ENCODE measurements at regions not wholly inside any gene's neighbourhood (a gene's known extent, or its start where the extent isn't known, plus 50 kb on each side); places are given as distances from the start of the nearest gene placed in this dataset.

DNA sequence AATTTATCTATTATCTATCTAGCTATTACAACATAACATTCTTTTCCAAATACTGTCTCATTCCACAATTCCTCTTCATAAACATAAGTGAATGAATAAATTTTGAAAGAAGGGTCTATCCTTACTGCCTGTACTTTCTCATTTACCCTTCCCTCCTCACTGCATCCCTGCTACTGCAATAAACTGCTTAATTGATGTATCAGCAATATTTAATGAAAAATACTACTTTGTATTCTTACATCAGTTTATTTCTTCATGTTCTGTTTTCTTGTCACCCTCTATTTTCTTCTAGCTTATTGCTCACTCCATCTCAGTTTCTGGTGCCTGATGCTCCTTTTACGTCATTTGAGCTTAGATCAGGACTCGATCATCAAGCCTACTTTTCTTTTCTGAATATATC lies 695.7 kb upstream of the ATXN7L3B start:
- H2BK15ac ChIP-seq (ENCODE audit: low read length) = no peak overlapping the region
- no peak overlapping the region for H3K23ac ChIP-seq (ENCODE audit: insufficient read length)
- H3K9ac ChIP-seq (replicated peaks in 1 of 4; ENCODE audit: extremely low read depth in 1 of 4, low read depth in 3 of 4, low read length in 3 of 4) = no peak overlapping the region
- H3K79me2 ChIP-seq (ENCODE audit: control insufficient read depth in 1 of 2, insufficient read depth in 2 of 2, low read length in 2 of 2) = no peaks in the 10 kb centered on the region
- no peak overlapping the region for H4K8ac ChIP-seq (ENCODE audit: extremely low read depth, insufficient read depth, low read length)
- no peak overlapping the region for H3K4me2 ChIP-seq (ENCODE audit: insufficient read depth in 1 of 2, low read depth in 2 of 2, low read length in 2 of 2)
- no peak overlapping the region for H2AK5ac ChIP-seq (ENCODE audit: low read depth, low read length)
- H3K23me2 ChIP-seq (ENCODE audit: low read depth, low read length) = no peaks in the 10 kb centered on the region
- H3K36me3 ChIP-seq (ENCODE audit: control insufficient read depth in 2 of 4, insufficient read depth in 4 of 4, low read length in 3 of 4) = no peaks in the 10 kb centered on the region
- DNase-seq (ENCODE audit: low read depth in 1 of 2, low spot score in 2 of 2) (no peak), FAIRE-seq (no peak)
- ChIA-PET CTCF (ENCODE audit: partially characterized antibody) (interaction anchor here (0.9 kb wide), 1 partner anchor 137 kb away, joined by 3 read pairs; no protein-coding TSS in a partner anchor), POLR2A (ENCODE audit: partially characterized antibody) (no interaction called here)
- H3K27ac ChIP-seq (ENCODE audit: low read depth, low read length) = no peak overlapping the region
- no peak overlapping the region for H3K14ac ChIP-seq (ENCODE audit: insufficient read length)
- no peak overlapping the region for H2BK12ac ChIP-seq (ENCODE audit: low read depth, low read length)
- no peak overlapping the region for H2BK20ac ChIP-seq (ENCODE audit: low read length)
- no peak overlapping the region for H4K5ac ChIP-seq (ENCODE audit: insufficient read length, low read depth, low read length)
- no peaks in the 10 kb centered on the region for H3K4me1 ChIP-seq (replicated peaks in 1 of 4; ENCODE audit: control insufficient read depth in 3 of 4, insufficient read depth in 4 of 4, low read length in 3 of 4)
- 92% methylated on average over 2 of the region's 2 CpGs; no CpG with 5 or more reads in 1 of the 2 experiments for WGBS, 2 experiments (ENCODE audit: extremely low coverage in 1 of 2, insufficient coverage in 1 of 2, insufficient read length in 1 of 2, insufficient replicate concordance in 2 of 2, low coverage in 1 of 2, low lambda C conversion rate in 2 of 2, missing lambda C conversion rate in 1 of 2)
- no peak overlapping the region for H3K18ac ChIP-seq (ENCODE audit: extremely low read depth, low read length)
- no peak overlapping the region for H4K91ac ChIP-seq (replicated peaks; ENCODE audit: insufficient read length, low read length)
- no peaks in the 10 kb centered on the region for H4K20me1 ChIP-seq (replicated peaks in 1 of 2; ENCODE audit: control insufficient read depth in 1 of 2, insufficient read depth in 2 of 2, low read length in 2 of 2)
- H3K4ac ChIP-seq (replicated peaks; ENCODE audit: insufficient read length, low read depth, low read length) = no peak overlapping the region
- H3K4me3 ChIP-seq (ENCODE audit: extremely low read depth in 1 of 4, insufficient read depth in 2 of 4, low read depth in 3 of 4, low read length in 4 of 4) = no peak overlapping the region
- H2AFZ ChIP-seq (ENCODE audit: low read length) = no peak overlapping the region
- no peak overlapping the region for H2BK120ac ChIP-seq (replicated peaks; ENCODE audit: low read depth, low read length)
- no peaks in the 10 kb centered on the region for H3K9me3 ChIP-seq (ENCODE audit: insufficient read depth in 2 of 2, low read depth in 1 of 2, low read length in 1 of 2)
- H3K56ac ChIP-seq (replicated peaks; ENCODE audit: insufficient read length, low read depth, low read length) = no peak overlapping the region
- no peaks in the 10 kb centered on the region for H3K79me1 ChIP-seq (ENCODE audit: low read depth, low read length)
- no peak overlapping the region for H2BK5ac ChIP-seq (ENCODE audit: low read depth, low read length)
- H3K27me3 ChIP-seq (replicated peaks in 1 of 4; ENCODE audit: control insufficient read depth in 3 of 4, extremely low read depth in 1 of 4, insufficient read depth in 3 of 4, low read length in 3 of 4) = no peaks in the 10 kb centered on the region
- TF ChIP-seq SP1 (IDR thresholded peaks at IDR 0.05; ENCODE audit: low read depth, low read length) (no peak), RAD21 (IDR thresholded peaks at IDR 0.05 in 1 of 2, conservative IDR thresholded peaks at IDR 0.05 in 1 of 2; ENCODE audit: low read depth in 2 of 2, low read length in 2 of 2) (no peak), RFX5 (IDR thresholded peaks at IDR 0.05; ENCODE audit: borderline replicate concordance, low read depth, low read length) (no peak), EGR1 (IDR thresholded peaks at IDR 0.05; ENCODE audit: borderline replicate concordance, low read depth, low read length) (no peak), POLR2A (IDR thresholded peaks at IDR 0.05; ENCODE audit: control extremely low read depth in 1 of 2, low read depth in 2 of 2, low read length in 2 of 2) (no peak), KDM1A (IDR thresholded peaks at IDR 0.05; ENCODE audit: borderline replicate concordance, low read length) (no peak), SUZ12 (IDR thresholded peaks at IDR 0.05; ENCODE audit: low read length) (no peak), CTBP2 (IDR thresholded peaks at IDR 0.05; ENCODE audit: borderline replicate concordance, insufficient read depth, insufficient read length, low read length) (no peak), HDAC6 (IDR thresholded peaks at IDR 0.05; ENCODE audit: low read depth, low read length) (no peak), CHD2 (IDR thresholded peaks at IDR 0.05; ENCODE audit: low read length) (no peak), BRCA1 (IDR thresholded peaks at IDR 0.05; ENCODE audit: low read depth, low read length) (no peak), SIRT6 (IDR thresholded peaks at IDR 0.05; ENCODE audit: low read length) (no peak), MAFK (IDR thresholded peaks at IDR 0.05; ENCODE audit: low read depth, low read length) (no peak)
- TF ChIP-seq, protein P1, sequence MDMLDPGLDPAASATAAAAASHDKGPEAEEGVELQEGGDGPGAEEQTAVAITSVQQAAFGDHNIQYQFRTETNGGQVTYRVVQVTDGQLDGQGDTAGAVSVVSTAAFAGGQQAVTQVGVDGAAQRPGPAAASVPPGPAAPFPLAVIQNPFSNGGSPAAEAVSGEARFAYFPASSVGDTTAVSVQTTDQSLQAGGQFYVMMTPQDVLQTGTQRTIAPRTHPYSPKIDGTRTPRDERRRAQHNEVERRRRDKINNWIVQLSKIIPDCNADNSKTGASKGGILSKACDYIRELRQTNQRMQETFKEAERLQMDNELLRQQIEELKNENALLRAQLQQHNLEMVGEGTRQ (IDR thresholded peaks at IDR 0.05; ENCODE audit: low read length) = no peak
- TF ChIP-seq, protein P2, sequence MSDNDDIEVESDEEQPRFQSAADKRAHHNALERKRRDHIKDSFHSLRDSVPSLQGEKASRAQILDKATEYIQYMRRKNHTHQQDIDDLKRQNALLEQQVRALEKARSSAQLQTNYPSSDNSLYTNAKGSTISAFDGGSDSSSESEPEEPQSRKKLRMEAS (IDR thresholded peaks at IDR 0.05) = no peak

Data from H1 (cell line).